ENCODE measurements at regions not wholly inside any gene's neighbourhood (a gene's known extent, or its start where the extent isn't known, plus 50 kb on each side); places are given as distances from the start of the nearest gene placed in this dataset.

DNA sequence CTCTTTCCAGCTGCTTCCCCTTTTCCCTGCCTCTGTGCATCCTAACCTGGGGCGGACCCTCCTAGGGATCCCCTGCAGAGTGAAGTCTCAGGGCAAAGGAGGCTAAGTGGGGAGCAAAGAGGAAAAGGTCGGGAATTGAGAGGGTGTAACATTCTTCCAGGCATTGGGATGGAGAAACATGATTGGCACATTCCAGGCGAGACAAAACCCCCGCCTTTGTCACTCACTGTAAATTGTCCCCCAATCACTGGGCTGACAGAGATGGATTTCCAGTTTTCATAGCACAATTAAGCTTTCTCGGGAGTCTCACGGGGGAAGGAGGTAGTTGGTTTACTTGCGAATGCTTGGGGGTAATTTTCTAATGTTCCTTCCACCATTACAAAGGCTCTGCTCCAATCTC, 74.9 kb downstream of the MIAT start:
- DNase-seq, result no peak

DNA sequence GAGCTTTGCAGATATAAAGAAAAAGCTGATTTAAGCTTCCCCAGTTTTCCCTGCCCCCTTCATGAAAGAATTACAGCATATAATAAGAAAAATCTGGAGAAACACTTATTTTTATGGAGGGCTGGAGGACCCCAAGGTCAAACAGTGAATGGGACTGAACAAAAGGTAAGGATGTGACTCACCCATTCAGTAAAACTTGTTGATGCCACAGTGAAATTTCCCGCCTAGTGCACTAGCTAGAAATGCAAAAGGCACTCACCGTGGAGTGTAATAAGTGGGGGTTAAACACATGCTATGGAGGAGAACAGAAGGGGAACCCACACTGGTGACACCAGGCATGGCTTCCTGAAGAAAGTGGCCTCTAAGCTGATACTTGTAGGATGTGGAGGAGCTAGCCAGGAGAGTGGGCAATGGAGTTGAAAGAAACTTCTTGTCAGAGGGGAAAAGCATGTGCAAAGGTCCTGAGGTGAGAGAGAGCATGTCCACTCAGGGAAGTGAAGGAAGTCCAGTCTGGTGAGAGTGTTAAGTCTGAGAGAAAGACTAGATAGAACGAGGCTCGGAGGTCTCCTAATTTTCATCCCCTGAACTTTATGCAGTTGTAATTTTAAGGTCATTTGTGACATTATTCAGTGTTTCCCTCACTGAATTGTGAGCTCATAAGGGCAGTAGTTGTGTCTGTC, 77.1 kb downstream of the MIAT start:
- DNase-seq, result no peak

DNA sequence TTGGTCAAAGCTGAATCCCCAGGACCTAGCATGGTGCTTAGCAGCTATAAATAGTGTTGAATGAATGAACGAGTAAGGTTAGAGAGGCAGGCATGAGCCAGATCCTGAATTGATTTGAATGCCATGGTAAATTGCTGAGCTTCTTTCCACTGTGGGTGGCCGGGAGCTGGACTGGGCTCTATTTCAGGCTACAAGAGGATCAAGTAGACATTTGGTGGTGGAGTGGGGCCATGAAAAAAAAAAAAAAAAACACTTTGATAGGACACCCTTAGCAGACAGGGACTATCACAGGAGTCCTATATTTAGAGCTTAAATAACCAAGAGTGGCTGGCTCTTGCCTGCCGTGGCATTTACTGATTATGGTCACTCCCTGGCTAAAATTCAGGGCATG, 77.6 kb downstream of the MIAT start:
- no peak for DNase-seq

DNA sequence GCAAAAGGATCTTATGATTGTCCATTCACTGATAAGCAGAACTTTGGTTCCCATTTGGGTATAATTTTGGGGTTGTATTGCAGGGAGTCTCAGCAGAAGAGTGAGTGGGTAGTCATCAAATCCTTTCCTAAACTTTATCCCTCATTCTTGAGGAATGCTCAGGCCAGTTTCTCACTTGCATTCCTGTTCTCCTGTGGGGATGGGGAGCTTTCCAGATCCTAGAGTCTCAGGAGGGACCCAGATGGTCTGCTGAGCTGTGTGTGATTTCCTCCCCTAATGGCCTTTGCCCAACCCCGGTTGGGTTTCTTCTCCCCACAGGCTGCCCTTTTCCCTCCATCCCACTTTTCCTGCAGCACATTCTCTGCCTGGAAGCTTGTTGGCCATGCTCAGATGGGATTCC, 79.9 kb downstream of the MIAT start:
- DNase-seq, result no peak

DNA sequence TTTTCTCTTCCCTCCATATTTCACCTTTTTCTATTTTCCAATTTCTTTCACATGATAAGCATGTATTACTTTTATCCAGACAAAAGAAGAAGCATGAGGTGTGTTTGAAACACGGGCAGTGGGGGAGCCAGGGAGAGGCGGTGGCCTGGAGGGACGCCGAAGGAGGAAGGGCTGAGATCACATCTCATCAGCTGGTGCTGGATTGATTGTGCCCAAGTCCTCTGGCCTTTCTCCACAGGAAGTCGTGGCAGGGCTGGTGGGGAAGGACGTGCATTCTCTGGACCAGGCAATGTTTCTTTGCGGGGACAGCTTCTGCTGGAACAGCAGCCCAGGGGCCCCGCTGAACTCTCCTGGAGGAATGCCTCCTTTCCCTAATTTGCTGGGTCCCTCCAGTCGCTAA, 82.9 kb downstream of the MIAT start:
- peak in 4 of 56 donors; percentile 1 to 18 (median 4) for DNase-seq

DNA sequence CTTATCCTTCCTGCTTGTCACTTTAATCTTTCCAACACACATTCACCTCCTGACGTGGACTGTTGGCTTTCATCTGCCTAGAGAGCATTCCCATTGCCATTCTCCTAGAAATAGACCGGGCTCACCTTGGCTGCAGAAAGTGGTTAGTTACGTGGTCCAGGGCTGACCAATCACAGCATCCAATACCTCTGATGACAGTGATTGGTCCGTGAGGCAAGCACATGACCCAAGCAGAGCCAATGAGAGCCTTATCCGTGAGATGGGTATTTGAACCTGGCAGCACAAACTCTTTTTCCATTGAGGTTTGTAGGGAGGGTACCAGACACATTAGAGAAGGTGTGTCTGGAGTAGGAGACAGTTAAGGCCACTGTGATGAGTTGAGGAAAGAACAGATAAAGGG, 85.8 kb downstream of the MIAT start:
- DNase-seq, result no peak

DNA sequence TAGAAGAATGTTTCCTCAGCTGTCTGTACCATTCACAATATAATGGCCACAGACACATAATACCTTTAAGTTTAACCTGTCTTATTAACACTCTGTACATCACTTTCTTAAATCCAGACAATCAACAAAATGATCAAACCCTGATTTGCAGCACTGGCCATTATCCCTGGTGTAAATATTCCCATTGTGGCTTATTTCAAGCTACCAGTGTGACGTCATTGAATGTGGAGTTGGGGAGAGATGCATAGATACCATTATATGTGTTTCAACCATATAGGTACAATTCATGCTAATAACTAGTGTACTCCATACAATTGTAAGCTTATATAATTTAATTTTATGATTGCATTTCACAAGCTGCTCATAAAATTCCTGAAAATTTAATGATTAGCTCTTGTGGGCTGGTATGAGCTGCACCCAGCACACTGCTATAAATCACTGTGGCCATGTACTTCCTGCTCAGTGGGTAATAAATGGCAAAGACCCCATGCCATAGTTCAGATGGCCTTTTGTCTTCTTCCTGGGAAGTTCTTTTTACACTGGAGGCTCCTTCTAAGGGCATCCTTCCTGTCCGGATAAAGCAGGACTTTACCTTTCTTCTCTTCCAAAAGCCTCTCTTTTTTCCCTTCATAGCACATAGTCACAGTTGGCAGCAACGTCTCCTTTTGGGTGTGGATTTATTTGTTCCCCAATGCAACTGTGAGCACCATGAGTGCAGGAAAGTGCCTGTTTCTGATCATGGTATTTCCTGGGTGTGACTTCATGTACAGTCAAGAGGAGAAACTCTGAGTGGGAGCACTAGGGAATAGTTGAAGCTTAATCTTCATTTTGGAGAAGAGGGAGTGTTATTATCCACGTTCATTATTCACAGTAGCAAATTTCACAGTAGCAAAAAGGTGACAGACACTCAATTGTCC, 87.8 kb downstream of the MIAT start:
- no peak for DNase-seq

DNA sequence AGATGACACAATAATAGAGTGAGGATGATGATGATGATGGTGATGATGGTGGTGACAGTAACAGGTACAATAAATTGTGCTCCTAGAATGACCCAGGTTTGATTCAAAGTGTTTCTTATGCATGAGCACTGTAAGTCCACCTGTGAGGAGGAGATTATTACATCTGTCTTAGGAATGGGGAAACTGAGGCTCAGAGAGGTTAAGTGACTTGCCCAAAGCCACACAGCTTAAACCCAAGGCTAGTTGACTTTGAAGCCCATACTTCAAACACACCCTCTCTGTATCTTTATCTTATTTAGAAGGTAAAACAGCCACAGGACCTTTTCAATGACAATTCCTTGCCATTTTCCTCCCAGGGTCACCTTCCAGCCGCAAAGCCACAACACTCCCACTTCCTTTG, 88.9 kb downstream of the MIAT start:
- no peak for DNase-seq

DNA sequence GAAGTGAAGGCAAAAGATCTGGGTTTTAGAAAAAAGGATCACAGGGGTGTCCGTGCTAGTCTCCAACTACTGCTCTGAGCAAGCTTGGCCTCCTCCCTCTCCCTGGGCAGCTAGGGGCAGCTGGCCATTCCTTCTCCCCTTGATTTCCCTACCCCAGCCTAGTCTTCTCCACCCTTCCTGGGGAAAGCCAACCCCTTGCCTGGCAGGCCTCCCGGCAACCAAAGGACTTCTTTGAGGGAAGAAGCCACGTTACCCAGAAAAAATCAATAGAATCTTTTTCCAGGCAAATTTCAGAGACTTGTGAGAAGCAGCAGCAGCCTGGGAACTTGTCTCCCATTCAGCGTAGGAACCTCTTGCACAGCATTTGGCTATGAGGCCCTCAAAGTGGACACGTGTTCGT, 91.5 kb downstream of the MIAT start:
- peak in 43 of 56 donors; percentile 5 to 77 (median 34) for DNase-seq

DNA sequence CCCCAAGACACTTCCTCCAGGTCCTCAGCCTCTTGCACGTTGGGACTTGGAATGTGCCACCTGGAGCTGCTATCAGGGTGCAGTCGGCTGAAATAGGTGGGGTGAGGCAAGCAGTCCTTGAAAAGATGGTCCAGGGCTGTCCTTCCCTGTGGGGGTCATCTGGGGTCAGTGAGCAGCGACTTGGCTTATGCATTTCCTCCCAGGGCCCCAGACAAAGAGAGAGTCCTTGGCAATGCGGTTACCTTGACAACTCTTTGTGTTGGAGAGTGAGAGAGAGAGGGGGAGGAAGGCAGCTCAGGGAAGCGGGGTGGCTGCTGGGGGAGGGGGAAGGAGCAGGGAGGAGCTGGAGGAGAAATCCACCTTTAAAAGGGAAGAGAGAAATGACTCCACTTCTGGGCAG, 93.8 kb downstream of the MIAT start:
- DNase-seq, result peak in 44 of 56 donors; percentile 9 to 79 (median 38)

DNA sequence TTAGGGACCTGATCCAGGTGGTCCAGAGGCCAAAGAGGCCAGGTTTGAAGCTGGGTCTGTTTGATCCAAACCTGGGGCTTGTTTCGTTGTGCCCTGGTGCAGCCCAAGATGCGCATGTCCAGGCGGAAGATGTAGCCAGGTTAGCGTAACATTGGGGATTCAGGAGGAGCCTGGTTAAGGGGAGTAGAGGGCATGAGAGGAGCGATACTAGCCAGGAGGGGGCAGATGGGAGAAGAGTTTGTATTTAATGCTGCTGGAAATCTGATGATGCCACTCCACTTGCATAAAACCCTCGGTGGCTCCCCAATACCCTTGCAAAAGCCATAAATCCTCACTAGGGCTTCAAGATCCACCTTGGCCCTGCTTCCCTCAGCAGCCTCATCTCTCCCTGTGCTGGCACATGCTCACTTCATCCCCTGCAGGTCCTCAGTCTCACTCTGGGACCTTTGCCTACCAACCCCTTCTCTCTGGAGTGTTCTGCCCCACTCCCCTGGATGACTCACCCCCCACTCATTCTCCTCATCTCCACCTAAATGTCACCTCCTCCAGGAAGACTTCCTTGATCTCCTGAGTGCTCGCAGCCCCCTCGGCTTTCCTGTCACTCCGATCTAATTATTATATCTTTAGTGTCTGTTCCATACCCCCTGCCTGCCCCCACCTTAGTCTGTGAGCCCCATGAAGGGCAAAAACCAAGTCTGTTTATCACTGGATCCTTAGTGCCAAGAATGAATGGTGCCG, 95.9 kb downstream of the MIAT start:
- DNase-seq, result no peak

DNA sequence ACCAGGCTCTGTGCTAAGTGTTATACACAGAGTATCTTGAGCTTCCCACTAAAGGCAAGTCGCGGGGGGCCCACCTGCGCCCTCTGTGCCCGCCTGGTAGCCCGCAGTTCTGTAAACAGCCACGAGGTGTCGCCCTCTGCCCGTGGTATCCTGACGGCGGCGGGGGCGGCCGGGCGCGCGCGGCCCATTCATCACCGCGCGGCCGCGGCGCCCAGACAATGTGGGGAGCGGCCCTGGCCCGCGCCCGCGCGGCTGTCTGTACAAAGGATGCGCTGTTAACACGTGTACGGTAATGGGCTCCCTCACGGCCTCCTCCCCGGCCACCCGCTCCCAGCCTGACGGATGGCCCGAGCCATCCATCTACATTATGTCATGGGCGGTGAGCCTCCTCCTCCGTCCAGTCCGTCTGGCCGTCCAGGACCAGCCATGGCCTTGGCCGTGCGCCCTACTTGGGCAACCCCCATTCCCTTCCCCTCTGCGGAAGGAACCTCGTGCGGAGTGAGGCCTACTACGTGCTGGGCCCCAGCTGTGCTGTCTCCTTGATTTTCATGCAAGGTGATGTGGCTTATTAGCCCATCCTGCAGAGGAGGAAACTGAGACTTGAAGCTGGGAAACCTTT, 99.4 kb downstream of the MIAT start:
- peak in 50 of 56 donors; percentile 17 to 84 (median 54) for DNase-seq

DNA sequence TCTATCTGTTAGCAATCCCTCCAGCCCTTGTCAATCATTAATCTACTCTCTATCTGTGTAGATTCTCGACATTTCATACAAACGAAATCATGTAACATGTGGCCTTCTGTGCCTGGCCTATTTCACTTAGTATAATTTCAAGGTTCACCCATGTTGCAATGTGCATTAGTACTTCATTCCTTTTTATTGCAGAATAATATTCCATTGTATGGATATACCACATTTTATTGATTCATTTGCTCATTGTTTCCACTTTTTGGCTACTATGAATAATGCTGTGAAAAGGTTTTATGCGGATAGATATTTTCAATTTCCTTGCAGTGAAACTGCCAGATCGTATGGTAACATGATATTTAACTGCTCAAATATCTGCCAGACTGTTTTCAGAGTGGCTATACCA, 100.1 kb downstream of the MIAT start:
- no peak for DNase-seq

DNA sequence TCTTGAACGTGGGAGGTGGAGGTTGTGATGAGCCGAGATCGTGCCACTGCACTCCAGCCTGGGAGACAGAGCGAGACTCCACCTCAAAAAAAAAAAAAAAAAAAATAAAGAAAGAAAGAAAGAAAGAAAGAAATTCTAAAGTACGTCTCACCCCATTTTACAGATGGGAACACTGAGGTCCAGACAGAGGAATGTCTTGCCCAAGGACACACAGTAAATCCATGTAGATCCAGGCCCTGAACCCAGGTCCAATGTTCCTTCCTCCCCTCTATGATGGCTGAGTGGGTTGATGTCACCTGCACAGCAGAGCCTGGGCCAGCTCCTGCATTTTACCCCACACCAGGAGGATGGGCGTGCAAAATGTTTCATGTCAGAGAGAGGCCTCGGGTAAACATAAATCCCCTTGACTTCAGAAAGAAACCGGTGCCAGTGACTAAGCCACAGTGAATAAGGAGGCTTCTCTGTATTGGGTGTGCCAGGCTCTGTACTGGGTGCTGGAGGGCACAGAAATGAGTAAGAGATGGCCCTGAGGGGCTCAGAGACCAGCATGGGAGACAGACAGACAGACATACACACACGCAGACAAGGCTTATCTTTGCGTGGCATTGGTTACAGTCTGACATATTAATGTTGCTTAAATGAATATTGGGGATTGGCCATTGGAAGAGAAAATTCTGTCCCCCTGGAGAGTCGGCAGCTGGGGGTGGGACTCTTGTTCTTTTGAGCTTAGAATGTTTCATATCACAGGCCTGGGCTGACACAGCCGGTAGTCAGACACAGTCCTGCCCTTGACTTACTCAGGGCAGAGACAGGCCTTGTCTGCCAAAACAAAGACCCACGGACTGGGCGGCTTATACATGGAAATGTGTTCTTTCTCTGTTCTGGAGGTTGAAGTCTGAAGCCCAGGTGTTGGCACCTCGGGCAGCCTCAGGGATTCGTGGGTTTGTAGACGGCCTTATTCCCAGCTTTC, 105.4 kb downstream of the MIAT start:
- DNase-seq, result no peak

DNA sequence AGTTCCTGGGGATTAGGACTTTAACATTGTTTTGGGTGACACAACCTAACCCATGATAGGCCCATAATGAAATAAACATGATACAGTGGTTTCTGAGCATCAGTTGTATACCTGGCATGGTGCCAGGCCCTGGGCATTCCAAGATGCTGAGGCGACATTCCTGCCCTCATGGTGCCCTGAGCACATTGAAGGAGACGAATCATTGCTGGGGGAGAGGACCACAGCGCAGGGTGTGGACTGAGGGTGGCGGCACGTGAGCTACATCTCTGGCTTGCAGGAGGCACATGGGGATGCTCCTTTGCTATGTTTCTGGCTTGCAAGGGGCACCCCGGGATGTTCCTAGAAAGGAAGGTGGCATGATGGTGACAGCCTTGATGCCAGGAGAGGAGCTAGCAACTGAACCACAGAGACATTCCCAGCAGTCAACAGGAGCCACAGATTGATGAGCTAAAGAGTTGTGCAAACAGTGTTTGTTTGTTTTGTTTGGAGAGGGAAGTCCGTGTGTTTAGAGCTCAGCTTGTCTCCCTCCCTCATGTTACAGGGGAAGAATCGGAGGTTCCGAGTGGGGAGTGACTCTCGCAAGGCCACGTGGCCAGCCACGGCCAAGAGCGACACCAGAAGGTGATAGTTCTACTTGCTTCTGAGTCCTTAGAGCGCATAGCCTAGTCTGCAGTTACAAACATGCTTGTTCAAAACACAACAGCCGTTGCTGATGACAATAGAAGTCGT, 106.4 kb downstream of the MIAT start:
- peak in 3 of 56 donors; percentile 1 to 22 (median 11) for DNase-seq

DNA sequence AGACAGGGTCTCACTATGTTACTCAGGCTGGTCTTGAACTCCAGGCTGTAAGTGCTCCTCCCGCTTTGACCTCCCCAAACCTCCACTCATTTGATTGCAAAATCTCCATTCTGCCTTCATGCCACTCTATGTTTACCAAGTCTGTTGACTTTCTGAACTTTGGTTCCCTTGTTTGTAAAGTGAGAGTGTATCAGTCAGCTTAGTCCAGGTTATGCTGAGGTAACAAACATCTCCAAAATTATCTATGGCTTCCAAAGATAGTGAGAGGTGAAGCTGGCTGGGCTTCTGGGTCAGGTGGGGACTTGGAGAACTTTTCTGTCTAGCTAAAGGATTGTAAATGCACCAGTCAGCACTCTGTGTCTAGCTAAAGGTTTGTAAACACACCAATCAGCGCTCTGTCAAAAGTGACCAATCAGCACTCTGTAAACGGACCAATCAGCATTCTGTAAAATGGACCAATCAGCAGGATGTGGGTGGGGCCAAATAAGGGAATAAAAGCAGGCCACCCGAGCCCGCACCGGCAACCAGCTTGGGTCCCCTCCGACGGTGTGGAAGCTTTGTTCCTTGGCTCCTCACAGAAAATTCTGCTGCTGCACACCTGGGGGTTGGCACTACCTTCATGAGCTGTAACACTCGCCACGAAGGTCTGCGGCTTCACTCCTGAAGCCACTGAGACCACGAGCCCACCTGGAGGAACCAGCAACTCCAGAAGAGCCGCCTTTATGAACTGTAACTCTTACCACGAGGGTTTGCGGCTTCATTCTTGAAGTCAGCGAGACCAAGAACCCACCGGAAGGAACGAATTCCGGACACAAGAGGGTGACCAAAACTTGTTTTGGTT, 109.3 kb downstream of the MIAT start:
- no peak for DNase-seq

DNA sequence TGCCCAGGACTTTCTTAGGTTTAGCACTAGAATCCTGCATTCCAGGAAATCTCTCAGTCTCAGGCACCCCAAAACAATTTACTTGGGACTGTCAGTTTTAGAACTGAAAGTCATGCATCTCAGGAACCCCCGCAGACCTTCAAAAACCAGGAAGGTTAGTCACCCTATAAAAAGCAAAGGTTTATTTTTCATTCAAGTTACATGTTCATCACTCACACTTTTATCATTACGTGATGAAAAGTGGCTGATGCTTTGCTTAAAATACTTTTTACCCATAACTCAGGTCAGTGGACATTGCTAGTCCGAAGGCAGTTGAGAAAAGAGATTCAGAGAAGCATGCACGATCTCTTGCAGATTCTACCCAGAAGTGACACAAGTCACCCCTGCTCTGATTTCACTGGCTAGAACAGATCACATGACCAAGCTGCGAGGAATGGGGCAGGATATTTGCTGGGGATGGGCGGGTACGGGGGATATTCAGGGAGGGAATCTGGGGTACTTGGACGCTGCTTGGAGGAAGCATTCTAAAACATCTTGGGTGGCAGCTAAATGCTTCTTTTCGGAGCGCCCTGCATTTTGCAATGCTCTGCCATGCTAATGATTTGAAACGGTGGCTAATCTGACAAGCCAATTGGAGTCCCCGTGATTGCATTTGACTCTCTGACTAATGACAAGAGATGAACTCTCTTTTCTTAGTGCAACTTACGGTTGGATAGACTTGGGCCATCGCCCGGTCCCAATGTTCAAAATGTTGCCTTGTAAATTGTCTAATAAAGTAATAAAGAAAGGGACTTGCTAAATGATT, 110.2 kb downstream of the MIAT start:
- peak in 31 of 56 donors; percentile 1 to 54 (median 23) for DNase-seq

DNA sequence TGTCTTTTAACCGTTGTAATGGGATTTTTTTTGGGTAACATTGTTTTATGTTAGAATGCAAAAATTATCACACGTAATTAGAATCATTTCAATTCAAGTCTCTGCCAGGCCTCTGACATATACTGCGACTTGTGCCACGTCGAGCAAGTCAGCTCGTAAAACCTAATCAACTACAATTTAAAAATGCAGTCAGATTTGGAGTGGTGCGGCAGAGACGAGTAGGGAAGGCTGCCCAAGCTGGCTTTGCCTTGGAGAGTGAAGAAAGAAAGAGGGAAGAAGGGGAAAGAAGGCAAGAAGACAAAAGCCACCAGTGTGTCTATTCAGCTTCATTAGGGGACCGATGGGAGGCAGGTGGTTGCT, 110.7 kb downstream of the MIAT start:
- DNase-seq, result no peak

Data from nucleus accumbens (tissue), 56 donors.